KG1 (cell line): ENCODE measurements at regions not wholly inside any gene's neighbourhood (a gene's known extent, or its start where the extent isn't known, plus 50 kb on each side); places are given as distances from the start of the nearest gene placed in this dataset.

Experiments used
- DNase-seq: peaks from one replicate; lab custom pipeline; 2025; lab: John Stamatoyannopoulos, UW

DNA sequence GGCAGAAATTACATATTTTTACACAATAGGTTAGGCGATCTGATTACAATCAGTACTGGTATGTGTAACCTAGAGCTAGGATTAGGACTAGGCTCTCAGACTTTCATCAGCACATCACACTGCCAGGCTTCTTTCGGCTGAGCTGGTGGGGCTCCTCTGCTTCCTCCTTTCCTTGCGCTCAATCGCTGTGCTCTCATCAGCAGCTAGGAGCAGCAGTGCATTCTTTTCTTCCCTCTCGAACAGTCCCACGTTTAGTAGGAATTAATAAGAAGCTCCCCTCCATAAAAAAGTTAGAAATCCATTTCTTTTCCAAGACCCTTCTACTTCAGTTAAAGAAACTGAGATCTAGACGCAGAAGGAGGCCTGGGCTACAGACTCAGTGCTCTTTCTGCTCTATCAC is 350.4 kb downstream of the SPRY1 start:
- no peak for DNase-seq

DNA sequence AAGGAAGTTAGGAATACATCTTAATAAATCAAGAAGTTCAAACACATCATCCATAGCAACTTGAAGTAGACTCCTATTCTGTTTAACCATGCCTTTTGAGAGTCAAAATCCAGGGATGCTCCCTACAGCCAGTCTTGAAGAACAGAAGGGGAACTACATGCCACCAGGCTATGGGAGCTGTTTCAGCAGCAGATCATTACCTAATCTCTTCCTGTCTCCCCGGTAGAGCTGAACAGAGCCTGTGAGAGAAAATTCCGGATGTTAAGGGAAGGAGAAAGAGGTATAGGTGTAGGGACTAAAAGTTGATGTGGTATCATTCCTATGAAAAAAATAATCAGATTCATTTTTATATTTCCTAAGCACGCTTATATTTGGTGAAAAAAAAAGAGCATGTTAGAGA is 352.2 kb downstream of the SPRY1 start:
- no peak for DNase-seq

DNA sequence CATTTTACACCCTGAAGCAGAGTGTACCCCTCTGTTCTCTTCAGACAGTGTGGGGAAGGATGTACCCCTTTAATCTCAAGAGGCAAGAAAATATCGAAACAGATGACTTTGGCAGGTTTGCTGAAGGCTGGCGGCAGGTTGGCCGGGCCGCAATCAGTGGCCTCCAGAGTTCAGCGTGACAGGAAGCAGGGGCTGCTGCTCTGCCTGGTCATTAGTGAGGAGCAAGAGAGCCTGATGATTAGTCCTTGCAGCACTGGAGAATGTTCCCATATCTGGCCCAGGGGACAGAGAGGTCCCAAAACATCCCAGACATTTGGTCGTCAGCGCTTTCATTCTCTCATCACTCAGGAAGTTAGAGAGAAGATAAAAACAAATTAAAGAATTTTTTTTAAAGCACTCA is 352.8 kb downstream of the SPRY1 start:
- DNase-seq = no peak

DNA sequence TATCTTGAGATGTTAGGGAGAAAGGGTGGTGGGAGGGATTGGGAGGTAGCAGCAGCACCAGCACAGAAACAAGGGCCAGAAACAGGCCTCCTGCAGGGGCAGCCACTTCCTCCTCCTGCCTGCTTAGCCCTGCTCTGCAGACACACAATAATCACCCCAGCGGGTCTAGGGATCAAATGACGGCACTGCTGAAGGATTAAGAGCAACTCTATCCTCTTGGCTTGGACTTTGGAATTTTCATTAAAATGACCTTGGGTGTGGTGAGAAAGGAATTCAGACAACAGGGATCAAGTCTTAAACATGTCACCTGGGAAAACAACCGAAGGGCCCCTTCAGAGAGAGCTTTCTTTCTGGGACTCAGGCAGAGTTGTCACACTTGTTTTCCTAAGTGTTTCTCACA is 353.4 kb downstream of the SPRY1 start:
- DNase-seq = no peak

DNA sequence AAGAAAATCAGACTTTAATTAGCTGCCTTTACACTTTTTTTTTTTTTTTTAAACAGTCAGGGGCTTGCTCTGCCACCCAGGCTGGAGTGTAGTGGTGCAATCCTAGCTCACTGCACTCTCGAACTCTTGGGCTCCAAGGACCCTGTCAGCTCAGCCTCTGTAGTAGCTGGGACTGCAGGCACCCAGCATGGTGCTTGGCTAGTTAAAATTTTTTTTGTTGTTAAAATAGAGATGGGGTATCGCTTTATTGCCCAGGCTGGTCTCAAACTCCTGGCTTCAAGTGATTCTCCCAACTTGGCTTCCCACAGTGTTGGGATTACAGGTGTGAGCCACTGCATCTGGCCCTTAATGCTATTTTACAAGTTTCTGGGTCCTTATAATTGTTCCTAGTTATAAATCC is 359.1 kb downstream of the SPRY1 start:
- no peak for DNase-seq

DNA sequence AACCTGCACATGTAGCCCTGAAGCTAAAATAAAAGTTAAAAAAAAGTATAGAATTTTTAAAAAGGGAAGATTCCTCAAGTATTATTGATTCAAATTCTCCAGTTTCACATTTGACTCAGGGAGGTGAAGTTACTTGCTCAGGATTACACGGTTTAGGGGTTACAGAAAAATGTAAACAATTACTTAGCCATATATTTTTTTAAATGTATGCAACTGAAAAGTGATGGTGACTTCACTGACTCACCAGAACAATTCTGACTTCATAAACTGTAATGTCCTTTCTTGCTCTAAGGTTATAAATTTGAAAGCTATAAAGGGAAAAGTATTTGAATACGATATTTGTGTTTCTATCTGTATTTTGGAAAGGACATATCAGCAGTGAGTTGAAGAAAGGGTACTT is 371.2 kb downstream of the SPRY1 start:
- no peak for DNase-seq

DNA sequence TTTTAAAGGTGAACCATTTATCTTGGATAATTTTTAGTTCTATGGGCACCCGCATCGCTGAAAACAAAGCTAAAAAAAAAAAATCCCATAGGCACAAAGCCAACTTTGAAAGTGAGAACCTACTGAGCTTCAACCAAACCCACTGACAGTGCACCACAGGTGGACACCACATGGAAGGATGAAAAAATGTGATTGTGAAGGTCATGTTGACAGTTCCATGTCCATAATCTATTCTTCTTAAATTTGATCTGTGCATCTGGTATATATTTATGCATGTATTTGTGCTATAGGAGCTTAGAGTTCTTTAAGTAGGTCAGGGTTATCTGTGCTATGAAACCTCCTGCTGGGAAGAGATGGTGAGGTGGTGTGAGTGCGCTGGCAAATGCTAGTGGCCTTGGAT is 374.3 kb downstream of the SPRY1 start:
- DNase-seq = no peak

DNA sequence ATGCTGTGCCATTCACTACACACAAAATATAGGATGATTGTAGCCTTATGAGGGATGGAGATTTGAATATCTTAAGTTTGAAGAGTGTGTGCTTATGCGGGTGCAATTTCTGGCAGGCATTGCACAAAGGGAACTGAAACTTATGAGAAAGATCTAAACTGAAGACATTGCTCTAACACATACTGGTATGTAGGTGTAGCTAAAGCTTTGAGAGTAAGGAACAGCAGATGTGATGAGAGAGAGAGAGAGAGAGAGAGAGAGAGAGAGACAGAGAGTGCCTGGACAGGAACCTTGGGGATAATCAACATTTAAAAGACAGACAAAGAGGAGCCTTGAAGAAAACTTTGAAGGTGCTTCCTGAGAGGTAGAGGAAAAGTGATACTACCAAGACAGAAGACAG is 379.7 kb downstream of the SPRY1 start:
- DNase-seq = no peak

DNA sequence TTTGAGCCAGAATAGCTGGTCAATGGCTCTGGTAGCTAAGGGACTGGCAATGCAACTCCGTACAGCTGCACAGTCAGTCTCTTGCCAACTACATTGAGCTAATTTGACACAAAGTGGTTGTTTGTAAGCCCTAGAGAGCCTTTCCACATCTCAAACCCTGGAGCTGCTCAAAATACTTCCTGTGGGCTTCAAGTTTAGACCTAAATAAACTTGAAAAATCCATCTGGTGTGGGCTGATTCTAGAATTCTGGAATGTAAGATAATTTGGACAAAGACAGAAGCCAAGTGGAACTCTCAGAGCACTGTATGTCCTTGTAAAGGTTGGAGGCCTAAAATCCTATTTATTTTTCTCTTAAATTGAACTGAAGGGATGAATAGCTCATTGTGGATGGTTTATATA is 380.8 kb downstream of the SPRY1 start:
- no peak for DNase-seq

DNA sequence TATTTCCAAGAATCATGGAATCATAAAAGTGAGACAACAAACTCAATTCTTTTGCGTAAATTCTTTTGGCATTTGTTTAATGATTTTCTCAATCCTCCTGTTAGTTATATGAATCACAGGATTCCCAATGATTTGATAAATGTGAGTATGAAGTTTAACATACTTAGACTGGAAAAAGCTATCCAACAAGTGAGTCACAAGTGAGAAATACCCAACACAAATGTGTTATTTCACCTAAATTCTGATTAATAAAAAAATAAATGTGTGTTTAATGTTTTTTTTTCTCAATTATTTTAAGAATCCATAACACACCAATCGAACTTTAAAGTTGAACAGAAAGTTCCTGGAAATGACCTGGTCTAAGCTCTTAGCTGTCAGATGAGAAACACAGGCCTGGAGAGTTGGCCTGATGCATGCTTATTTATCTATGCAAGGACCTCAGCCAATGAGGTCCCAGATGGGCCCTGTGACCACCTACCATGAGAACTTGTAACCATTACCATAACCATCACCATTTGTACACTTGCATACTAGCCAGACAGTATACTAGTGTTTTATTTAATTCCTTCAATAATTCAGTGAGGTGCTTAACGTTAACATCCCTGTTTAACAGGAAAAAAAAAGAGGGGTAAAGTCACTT is 386.7 kb downstream of the SPRY1 start:
- DNase-seq = no peak

DNA sequence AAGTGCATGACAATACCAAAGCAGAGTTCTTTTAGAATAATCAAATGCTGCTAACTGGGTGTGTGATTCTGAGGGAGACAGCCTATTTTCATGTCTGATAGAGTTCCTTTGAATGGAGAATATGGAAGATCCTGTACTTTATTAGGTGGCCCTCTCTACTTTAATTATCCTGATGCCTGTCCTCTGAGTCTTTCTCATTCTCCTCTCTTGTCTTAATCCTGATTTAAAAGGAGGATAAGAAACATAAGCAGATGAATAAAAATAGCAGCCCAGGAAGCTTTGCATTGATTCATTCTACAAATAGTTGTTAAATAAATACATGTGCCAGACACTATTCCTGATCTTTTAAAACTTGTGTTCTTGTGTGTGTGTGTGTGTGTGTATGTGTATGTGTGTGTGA is 387.3 kb downstream of the SPRY1 start:
- no peak for DNase-seq

DNA sequence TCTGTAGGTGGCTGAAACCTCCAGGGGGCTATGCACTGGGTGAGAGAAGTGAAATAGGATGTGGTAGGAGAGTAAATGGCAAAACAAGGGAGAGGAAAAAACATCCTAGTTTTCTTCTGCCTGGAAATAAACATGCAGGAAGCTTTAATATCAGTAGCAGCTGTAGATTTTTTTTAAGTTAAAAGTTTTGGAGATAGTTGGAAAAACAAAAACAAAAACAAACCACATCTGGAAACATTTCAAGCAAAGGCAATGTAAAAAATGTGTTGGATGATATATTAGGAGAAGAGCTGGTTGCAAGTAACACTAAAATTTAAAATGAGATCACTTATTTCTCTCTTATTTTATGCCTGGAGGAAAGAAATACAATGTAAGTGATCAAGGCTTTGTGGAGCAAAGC is 388.0 kb downstream of the SPRY1 start:
- DNase-seq = no peak

DNA sequence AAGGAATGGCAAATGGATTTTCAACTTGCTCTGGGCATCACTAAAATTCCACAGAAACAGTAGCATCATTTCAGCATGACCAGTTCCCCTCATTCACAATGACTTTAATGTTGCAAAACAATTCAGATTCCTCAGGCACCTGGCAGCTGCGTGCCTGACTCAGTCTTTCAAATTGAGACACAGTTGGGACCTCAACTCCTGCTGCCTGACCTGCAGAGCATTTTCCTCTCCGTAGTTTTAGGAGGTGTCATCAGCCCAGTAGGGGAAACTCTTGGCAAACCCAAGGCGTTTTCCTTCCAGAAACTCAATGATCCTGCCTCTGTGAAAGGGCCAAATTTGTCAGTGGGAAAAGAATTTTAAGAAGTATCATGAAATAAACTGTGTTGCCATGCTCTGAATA is 388.9 kb downstream of the SPRY1 start:
- no peak for DNase-seq

DNA sequence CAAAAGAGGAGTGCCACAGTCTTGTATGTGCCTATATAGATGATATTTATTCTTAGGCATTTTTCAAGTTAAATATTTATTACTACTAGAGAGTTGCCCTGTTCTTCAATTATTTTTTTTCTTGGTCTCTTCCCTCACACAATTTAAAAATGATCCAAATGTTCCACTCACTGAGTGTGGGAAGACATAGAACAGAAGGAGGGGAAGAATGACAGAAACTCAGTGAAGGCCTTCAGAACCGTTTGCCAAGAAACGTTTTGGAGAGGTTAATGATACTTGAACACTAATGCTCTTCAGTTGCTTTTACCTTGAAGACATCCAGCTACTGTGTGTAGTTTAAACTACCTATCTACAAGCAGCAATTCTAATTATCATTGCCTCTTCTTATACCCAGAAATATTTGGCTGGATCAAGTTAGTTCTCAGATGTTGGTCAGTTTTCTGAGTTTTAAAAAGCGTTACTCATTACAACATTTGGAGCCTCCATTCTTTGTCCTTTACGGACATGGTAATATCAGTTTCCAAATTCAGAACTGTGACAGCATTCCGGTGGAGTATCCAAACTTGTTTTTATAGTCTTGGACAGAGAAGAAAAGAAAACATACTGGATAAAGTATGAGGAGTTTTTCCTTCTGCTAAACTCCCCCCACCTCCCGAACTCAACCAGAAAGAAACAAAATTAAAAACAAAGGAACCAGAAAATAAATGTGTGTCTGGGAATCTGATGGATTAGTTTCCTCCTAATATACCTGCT is 389.7 kb downstream of the SPRY1 start:
- DNase-seq = no peak

DNA sequence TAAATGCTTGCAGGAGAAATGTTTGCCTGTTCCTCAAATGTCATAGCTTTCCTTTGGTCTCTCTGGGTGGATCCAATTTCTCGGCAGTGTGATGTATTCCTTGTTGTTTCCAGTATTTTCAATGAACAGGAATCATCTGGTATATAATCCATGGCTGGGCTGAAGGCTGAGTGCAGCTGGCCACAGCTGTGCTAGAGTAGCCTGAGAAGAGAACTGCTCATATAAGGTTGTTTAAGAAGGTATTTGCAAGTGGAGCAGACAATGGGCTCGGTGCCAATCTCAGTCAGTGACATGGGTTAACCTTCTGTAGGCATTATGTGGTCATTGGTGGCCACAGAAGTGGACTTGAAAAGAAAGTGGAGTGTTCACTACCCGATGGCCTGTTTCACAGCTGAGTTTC is 390.3 kb downstream of the SPRY1 start:
- no peak for DNase-seq

DNA sequence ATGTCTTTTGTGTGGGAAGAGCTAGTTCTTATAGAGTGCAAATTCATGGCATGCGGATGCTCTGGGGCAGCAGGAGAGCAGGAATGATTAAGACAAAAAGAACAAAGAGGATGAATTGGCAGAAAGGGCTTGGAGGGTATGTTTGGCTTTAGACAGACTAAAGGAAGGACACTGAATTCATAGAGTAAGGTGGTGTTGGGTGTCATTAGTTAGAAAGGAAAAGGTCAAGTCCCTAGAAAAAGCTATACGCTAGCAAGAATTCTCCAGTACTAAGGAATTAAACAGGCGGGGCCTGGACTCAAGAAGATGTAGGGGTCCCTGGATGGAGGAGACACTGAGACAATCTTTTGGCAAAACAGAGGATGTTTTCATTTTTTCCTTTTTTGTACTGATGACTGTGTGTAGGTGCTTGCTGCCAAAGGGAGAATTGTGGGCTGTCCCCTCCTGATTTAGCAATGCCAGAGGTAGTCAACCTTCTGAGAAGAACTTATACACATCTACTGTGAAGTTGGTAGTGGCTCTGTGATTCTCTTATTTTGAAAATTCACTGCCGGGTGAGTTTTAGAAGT is 391.0 kb downstream of the SPRY1 start:
- DNase-seq = no peak

DNA sequence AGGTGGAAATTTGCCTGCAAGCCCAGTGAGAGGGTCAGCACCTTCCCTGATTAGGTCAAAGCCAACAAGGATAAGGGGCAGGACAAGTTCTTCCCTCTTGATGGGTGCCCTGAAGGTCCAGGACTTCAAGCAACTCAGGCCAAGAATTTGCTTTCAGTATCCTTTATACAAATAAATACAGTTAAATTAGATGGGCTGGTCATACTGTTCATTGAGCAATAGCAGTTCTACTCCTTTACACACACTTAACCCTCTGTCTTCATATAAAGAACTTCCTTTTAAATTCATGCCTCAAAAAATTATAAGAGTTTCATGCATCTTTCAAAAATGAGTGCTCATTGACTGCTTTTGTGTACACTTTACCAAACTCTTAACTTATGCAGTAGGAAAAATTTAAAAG is 392.0 kb downstream of the SPRY1 start:
- DNase-seq = no peak

DNA sequence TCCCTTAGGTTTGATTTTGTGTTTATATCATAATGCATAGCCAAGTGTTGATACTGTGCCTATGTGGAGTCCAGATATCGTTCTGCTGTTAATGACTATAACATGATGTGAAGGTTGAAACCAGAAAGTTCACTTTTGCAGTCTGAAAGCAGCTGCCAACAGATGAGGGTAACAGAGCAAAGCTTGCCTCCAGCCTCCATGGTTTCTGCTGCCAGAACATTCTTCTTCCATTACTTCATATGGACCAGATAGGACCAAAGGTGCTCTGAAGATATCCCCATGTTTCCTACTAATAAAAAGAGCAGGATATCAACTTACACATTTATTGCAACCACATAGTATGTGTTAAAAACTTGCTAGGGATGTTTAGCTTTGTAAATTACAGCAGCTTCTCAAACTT is 394.1 kb downstream of the SPRY1 start:
- no peak for DNase-seq

DNA sequence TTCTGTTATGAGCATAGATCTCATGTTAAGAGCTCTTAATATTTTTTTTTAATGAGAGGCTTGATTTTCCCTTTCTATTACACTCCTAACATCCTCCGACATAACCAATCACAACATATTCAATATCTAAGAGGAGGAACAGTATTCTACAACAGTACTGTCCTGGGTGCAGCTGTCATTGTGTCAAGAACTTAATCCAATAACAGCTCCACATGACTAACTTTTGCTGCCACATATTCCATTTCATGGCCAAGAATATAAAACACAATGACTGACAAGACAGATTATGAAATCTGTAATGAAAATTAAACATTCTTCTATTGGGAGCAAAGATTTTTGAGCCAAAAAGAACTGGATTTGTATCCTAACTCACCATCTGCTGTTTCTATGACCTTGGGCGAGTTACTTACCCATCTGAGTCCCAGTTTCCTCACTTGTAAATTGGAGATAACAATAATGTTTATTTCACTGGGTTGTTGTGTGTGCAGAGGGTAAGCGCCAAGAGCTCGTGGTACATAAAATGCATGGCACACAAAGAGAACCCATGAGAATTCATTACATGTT is 405.6 kb downstream of the SPRY1 start:
- no peak for DNase-seq

DNA sequence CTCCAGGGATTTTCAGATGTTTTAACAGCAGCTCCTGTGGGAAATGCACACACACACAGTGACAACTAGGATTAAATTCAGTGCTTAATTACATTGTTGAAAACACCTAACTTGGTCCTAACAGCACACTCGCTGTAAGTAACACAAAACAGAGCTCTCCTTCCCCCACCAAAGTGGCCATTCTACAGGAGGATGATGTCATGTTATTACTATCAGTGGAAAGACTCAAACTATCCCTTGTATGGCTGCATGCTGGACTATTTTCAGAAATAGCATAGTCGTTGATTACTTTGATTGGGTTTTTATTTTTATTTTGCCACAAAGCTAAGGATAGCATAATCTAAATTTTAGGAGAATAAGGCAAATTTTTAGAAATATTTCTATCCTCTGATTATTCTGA is 406.3 kb downstream of the SPRY1 start:
- DNase-seq = no peak

DNA sequence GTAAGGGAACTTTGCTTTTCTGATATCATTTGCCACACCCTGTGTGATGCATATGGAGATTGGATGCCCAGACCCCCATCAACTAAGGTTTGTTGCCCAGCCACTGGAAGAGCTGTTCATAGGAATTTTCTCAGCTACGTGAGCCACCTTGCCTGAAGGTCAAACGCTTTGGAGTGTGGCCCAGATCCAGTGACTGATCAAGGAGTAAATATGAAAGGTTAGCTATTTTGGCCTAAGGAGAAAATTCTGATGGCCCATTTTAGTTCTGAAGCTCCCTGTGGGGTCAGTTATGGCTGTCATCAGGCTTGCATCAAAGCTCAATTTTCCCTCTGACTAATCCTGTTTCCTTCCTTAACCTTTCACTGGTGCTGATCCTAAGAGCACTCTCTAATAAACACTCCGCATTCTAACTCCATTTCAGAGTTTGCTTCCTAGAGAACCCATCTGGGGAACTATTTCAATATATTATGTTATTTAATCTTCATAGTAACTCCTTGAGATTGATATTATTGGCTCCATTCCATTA is 407.7 kb downstream of the SPRY1 start:
- DNase-seq = no peak

DNA sequence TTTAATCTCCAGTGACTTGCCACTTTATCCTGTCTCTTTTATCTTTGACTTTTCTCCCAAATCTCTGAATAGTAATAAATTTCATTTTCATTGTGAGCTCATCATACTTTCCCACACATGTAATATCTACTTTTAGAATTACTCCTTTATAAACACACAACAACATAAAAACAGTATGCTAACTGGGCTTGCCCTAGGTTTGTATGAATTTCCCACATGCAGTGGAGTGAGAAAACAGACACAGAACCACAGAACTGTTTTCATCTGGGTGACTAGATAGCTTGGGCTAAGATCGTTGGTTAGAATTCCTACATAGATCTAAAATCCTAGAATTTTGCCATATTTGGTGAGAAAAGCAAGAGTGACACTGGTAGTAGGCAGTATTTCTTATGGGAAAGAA is 409.5 kb downstream of the SPRY1 start:
- DNase-seq = no peak

DNA sequence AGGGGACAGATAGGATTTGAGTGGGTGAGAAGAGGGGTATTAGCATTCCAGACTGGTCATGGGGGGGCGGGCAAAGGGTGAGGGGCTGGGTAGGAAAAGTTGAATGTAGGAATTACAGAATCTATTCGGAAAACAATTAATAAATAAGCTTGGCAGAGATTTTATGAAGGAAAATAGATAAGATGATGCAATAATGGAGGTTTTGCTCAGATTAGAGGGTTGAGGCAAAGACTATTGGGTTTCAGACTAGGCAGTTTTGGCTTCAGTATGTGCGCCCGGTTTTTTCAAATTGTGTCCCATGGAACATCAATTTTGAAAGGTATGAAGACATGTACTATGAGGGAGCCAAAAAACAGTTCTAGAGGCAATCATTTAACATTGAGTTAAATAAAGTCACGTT is 410.6 kb downstream of the SPRY1 start:
- DNase-seq = no peak
